Ishikawa (cell line): ENCODE measurements at regions not wholly inside any gene's neighbourhood (a gene's known extent, or its start where the extent isn't known, plus 50 kb on each side); places are given as distances from the start of the nearest gene placed in this dataset.

Experiments
- CEBPB ChIP-seq: IDR thresholded peaks from 2 replicates; pipeline ENCODE4 v1.6.1; 2012
- CREB1 ChIP-seq: IDR thresholded peaks from 2 replicates; pipeline ENCODE4 v1.6.1; 2012; ENCODE audit warnings: low read depth
- EGR1 ChIP-seq: IDR thresholded peaks from 2 replicates; pipeline ENCODE4 v1.6.1; 2012
- EP300 ChIP-seq: IDR thresholded peaks from 2 replicates; pipeline ENCODE4 v1.6.1; 2012; ENCODE audit warnings: borderline replicate concordance
- FOXM1 ChIP-seq: IDR thresholded peaks from 2 replicates; pipeline ENCODE4 v1.6.1; 2012; ENCODE audit warnings: low read depth, borderline replicate concordance
- MAX ChIP-seq: IDR thresholded peaks from 2 replicates; pipeline ENCODE4 v1.6.1; 2012
- NFIC ChIP-seq: IDR thresholded peaks from 2 replicates; pipeline ENCODE4 v1.6.1; 2012
- RAD21 ChIP-seq: IDR thresholded peaks from 2 replicates; pipeline ENCODE4 v1.6.1; 2012; ENCODE audit warnings: low read depth
- REST ChIP-seq: IDR thresholded peaks from 2 replicates; pipeline ENCODE4 v1.6.1; 2012; ENCODE audit warnings: low read depth, mild to moderate bottlenecking
- TAF1 ChIP-seq: IDR thresholded peaks from 2 replicates; pipeline ENCODE4 v1.6.1; 2012; ENCODE audit warnings: low read depth, mild to moderate bottlenecking
- TCF12 ChIP-seq: IDR thresholded peaks from 2 replicates; pipeline ENCODE4 v1.6.1; 2012; ENCODE audit warnings: low read depth
- TEAD4 ChIP-seq: IDR thresholded peaks from 2 replicates; pipeline ENCODE4 v1.6.1; 2012
- USF1 ChIP-seq: IDR thresholded peaks from 2 replicates; pipeline ENCODE4 v1.6.1; 2012
- YY1 ChIP-seq: IDR thresholded peaks from 2 replicates; pipeline ENCODE4 v1.6.1; 2012; ENCODE audit warnings: low read depth
- ZBTB7A ChIP-seq: IDR thresholded peaks from 2 replicates; pipeline ENCODE4 v1.6.1; 2012; ENCODE audit warnings: low read depth

- TF ChIP-seq TCF12 (peak; percentile 76), CEBPB (no peak), NFIC (peak; percentile 81), ZBTB7A (no peak), EP300 (peak; percentile 58; the same call in 1 of the 2 replicates), RAD21 (no peak), TEAD4 (peak; percentile 32; the same call in 1 of the 2 replicates)
These were observed 80.6 kb downstream of the TNFSF18 start for GRCh38 chr1:172970186-172970585.

- TF ChIP-seq ZBTB7A (no peak), TEAD4 (no peak), CREB1 (no peak), MAX (no peak), EP300 (no peak), RAD21 (no peak), NFIC (no peak), TAF1 (no peak), TCF12 (no peak), EGR1 (no peak), YY1 (no peak), FOXM1 (no peak), REST (no peak), USF1 (no peak), CEBPB (no peak)
These were observed 79.5 kb downstream of the TNFSF18 start for GRCh38 chr1:172971241-172971640.

- TF ChIP-seq RAD21, result no peak
- no peak for TF ChIP-seq EP300
- no peak for TF ChIP-seq ZBTB7A
- TF ChIP-seq TEAD4, result no peak
- no peak for TF ChIP-seq YY1
- no peak for TF ChIP-seq CREB1
- no peak for TF ChIP-seq MAX
- no peak for TF ChIP-seq TCF12
- TF ChIP-seq FOXM1, result no peak
- TF ChIP-seq TAF1, result no peak
- TF ChIP-seq REST, result no peak
- no peak for TF ChIP-seq EGR1
- no peak for TF ChIP-seq CEBPB
- no peak for TF ChIP-seq NFIC
- TF ChIP-seq USF1, result no peak
These were observed 78.5 kb downstream of the TNFSF18 start for GRCh38 chr1:172972258-172972657.

- TF ChIP-seq ZBTB7A (no peak), EGR1 (no peak), TCF12 (no peak), TAF1 (no peak), MAX (no peak), FOXM1 (no peak), YY1 (no peak), TEAD4 (no peak), REST (no peak)
These were observed 77.3 kb downstream of the TNFSF18 start for GRCh38 chr1:172973424-172973823.
